GM19395 (cell line): ENCODE measurements at regions not wholly inside any gene's neighbourhood (a gene's known extent, or its start where the extent isn't known, plus 50 kb on each side); places are given as distances from the start of the nearest gene placed in this dataset.

ENCODE experiments used
- ATAC-seq: cut with Tn5 transposase; IDR thresholded peaks from one replicate; pipeline ENCODE4 v1.9.1; 2021; ENCODE audit warnings: mild to moderate bottlenecking, moderate library complexity; ENCODE audit not compliant: unreplicated experiment

GRCh38 chr17:73753751-73754496, 109.7 kb upstream of the SDK2 start:
- ATAC-seq: no peak

GRCh38 chr17:73754886-73755400, 110.7 kb upstream of the SDK2 start:
- ATAC-seq: no peak

GRCh38 chr17:73757420-73757819, 113.2 kb upstream of the SDK2 start:
- ATAC-seq: no peak

DNA sequence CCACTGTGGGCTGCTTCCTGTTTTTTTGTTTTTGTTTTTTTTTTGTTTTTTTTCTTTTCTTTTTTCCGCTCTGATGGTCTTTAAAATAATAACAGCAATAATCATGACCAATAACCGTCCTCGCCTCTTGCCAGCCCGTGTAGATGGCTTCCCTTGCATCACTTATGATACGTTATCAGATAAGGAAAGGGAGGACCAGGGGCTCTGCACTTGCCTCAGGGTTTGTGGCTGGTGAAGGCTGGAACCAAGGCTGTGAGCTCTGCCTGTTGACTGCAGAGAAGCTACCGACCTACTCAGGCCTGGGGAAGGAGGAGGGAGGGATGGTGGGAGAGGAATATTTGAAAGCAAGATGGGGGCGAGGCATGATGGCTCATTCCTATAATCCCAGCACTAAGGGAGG, 114.0 kb upstream of the SDK2 start:
- ATAC-seq: no peak

DNA sequence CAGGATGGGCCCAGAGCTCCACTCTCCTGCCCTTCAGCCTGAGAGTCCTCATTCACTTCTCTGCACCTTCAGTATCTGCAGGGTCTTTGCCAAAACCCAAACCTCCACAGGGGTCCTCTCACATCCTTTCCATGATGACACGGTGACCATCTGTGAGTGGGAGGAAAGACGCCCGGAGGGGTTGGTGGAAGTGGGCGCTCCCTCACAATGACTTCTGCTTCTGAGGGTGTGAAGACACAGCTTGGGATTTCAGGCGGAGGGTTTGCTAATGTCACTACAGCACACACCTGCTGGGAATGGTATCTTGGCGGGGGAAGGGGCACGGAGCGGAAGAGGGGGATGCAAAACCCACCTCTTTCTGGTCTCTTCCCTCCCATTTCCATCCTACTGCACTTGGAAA, 115.1 kb upstream of the SDK2 start:
- no peak for ATAC-seq

- ATAC-seq: no peak
Measured at GRCh38 chr17:73759734-73760438, 115.6 kb upstream of the SDK2 start.

DNA sequence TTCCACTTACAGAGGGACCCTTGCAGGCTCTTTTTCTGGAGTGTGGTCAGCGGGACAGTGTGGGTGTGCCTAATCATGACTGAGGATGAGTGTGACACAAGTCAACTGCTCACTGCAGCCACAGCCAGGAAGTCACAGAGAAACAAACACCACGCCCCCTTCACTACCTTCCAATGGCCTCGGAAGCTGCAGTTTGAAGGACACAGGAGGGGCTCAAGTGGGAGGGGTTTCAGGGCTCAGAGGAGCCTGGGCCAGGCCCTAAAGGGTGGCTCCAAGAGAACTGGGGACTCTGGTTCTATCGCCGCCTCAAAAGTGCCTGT, 116.2 kb upstream of the SDK2 start:
- ATAC-seq: no peak

DNA sequence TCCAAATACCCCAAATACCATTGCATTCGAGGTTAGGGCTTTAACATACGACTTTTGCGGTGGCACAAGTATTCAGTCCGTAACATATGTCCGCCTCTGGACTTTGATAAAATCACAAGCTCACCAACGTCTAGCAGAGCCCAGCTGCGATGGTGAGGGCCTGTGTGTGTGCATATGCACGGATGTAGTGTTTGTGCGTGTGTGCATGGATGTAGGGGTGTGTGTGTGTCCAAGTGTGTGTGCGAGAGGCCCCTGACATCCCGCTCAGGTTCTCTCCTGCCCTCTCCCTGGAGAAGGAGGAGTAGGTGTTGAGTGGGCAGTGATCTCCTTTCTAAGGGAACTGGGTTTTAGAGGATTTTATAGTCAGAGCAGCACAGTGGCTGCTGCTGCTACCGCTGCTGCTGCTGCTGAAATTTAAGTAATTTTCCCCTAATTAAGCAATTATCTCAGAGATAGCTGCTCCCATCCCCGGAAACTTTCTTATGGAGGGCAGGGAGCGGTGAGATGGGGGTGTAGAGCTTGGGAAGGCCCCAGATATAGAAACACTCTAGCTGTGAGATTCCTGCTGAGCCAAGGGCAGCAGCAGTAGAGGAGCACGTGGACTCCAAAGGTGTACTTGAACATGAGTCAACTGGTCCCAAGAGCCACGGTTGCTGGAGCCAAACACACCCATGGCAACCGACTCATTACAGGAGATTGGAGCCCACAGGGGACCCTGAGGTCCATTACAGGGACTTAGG, 121.7 kb upstream of the SDK2 start:
- ATAC-seq: no peak

DNA sequence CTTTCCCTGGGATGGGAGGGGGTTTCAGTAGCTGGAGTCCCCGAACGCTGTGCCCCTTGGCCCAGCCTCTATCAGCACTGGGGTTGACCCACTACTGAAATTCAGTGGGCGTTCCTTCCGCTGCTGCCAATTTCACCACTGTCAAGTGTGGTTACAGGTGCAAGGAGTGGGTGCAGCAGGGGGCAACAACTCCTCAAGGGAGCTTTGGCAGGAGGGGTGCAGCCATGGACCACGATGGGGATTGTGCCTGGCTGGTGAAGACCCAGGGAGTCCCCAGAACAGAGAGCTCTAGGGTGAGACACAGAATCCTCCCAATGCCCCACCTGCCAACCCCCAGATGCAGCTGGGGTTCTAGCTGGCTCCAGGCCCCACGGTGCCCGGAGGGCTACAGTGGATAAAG, 123.5 kb upstream of the SDK2 start:
- no peak for ATAC-seq

DNA sequence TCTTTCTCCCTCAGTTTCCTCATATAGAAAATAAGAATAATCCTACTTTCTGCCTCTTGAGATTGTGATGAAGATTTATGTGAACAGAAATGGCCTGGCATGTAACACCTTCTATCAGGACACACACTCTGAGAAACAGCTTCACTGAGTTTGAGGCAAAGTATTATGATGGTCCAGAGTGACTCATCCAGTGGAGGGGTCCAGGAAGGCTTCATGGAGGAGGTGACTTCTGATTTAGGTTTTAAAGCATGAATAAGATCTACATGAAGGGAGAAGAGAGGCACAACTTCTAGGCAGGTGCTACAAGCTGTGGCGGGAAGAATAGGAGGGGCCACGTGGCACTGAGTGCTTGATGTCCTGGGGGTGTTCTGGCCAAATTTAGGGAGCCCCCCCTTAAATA, 124.4 kb upstream of the SDK2 start:
- no peak for ATAC-seq

- no peak for ATAC-seq
Measured at GRCh38 chr17:73769479-73769878, 125.2 kb upstream of the SDK2 start.

- no peak for ATAC-seq
Measured at GRCh38 chr17:73770115-73770848, 126.0 kb upstream of the SDK2 start.

DNA sequence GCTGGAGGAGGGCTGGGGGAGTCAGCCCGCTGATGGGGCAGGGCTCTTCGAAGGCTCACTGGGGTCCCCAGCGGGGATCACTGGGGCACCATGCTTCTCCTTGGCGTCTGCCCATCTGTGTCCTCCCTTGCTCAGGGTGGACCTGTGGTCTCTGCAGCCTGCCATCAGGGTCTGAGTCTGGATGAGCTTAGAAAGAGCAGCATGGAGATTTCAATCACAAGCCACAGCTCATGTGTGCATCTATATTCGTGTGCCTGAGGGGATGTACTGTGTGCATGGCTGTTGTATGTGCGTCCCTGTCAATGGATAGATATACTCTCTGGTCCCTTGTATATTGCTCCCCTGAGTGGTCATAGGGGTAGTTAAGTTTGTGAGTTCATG, 126.6 kb upstream of the SDK2 start:
- ATAC-seq: no peak

- ATAC-seq: no peak
Measured at GRCh38 chr17:73772107-73772705, 128.0 kb upstream of the SDK2 start.

DNA sequence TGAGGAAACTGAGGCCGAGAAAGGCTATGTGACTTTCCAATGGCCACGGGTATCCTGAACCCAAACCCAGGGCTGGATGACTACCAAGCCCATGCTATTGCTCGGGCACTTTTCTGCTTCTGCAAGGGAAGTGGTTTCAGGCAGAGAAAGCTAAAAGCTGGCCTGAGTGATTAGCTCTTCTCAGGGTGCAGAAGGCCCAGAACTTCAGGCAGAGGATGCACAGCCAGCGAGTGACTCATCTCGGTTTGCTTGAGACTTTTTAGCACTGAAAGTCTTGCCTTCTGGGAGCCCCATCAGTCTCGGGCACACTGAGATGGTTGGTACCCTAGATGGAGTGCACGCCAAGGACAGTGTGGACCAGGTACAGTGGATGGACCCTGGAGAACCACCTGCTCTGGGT, 129.5 kb upstream of the SDK2 start:
- ATAC-seq: no peak

- ATAC-seq: no peak
Measured at GRCh38 chr17:73774852-73775251, 130.6 kb upstream of the SDK2 start.

DNA sequence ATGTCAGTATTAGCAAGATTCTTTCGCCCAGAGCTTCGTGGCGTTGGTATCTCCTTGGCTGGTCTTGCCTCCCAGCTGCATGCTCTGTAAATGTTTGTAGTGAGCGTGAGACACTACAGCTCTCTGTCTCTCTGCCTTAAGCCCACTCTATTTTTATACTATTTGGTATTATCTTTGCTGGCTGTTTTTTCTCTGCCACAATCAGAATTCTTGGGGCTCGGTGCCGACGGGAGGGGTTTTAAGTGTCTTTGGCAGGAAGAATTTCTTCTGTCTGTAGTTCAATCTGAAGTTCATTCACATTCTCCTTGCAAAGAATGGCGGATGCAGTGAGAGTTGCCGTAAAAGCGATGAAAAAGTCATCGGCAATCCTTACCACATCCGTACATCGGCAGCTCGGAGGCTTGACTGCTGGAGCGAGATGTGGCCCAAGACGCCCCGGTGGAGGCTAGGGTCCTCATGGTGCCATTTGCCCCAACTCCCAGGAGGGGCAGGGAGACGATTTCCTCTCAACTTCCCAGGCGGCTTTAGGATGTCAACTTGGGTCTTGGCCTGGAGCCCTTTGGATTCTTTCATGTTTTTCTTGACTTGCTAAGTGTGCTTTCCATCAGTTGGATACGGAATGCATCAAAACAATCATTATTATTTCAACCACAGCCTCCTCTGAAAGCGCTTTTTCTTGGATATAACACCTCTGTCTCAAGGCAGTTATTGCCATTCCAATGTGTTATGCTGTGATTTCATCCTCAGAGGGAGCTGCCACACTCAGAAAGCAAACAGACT, 132.3 kb upstream of the SDK2 start:
- no peak for ATAC-seq

- ATAC-seq: no peak
Measured at GRCh38 chr17:73777131-73777449, 132.8 kb upstream of the SDK2 start.

GRCh38 chr17:73782231-73782630, 138.0 kb upstream of the SDK2 start:
- ATAC-seq: no peak

DNA sequence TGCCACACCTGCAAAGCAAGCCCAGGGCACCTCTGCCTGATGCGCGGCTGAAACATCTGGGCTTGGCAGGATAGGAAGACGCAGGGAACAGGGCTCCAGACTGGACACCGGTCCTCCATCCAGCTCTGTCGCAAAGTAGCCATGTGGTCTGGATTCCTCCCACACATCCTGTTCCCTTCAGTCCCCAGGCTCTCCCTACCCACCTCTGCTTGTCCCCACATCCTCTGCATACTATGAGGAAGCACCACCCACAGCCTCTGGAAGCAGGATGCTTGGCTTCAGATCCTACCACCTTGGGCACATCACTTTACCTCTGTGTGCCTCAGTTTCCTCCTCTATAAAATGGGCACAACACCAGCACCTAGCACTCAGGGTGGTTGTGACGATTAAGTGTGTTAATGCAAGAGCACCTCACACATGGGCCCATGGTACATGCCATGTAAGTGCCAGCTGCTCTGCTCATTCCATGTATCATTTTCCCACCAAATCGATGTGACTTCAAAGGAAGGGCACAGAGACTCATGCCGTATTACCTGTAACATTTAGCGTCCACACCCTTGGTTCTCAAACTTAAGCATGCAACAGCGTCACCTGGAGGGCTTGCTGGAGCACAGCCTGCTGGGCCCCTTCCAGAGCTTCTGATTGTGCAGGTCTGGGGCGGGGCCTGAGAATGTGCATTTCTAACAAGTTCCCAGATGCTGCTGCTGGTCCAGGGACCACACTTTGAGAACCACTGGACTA, 138.6 kb upstream of the SDK2 start:
- ATAC-seq: no peak
